ENCODE measurements at regions not wholly inside any gene's neighbourhood (a gene's known extent, or its start where the extent isn't known, plus 50 kb on each side); places are given as distances from the start of the nearest gene placed in this dataset.

DNA sequence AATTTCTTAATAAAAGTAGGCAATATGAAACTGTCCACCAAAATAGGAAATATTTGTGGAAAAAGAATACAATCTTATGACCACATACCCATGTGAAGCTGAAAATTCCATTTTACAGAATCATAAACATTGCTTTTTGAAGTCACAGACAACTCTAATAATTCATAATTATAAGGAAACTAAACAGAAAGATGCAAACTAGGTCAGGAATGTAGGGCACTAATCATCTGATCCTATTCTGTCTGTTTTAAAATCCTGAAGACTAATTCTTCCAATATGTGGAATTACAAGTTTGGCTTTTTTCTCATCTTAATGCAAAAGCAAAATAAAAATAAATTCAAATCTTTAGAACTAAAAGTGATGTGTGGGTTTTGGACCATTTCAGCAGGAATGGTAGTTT lies 528.6 kb downstream of the LTN1 start:
- no peak for DNase-seq (ENCODE audit: low read depth in 2 of 2)

DNA sequence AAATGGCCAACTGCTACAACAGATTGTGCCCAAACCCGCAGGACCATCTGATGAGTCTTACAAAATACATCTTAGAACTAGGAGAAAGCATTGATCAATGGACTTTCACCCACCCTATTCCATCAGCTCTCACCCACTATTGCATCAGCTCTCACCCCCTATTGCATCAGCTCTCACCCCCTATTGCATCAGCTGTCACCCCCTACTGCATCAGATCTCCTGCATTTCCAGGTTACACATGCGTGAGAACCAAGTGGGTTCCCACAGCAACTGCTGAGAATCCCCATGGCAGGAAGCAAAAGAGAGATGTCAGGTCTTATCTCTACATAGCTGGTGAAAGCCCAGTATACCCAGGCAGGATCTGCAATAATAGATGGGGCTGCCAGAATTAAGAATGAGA lies 533.5 kb downstream of the LTN1 start:
- DNase-seq (ENCODE audit: low read depth in 2 of 2), result no peak

DNA sequence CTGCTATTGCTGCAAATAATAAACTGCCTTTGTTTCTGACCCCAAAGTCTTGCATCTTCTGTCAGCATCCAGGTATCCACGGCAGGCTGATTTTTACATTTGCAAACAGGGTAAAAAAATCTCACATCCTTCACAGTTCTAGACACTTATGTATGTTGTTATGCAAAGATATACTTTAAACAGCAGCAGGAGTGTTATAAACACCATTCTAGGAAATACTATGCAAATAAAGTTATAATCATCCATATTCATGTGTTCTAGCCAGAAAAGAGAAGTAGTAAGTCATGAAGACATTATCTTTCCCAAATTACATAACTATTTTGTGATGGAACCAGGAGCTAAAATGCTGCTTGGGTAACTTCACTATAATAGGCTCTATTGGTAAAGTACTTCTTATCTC lies 534.2 kb downstream of the LTN1 start:
- no peak for DNase-seq (ENCODE audit: low read depth in 2 of 2)

DNA sequence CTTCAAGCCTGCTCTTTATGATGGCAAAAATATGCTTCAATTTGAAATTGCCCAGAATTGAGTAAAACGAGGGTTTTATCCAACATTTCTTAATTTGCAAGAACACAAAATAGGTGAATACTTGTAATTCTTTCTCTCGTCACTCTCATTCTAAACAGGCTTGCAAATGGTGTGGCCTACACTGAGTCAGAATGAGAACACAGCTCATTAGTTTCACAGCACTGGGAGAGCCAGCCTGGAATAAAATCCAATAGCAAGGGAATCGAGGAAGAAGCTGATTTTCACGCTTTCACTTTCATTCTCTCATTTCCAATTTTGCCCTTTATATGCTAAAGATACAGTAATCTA lies 537.5 kb downstream of the LTN1 start:
- DNase-seq (ENCODE audit: low read depth in 2 of 2), result no peak

DNA sequence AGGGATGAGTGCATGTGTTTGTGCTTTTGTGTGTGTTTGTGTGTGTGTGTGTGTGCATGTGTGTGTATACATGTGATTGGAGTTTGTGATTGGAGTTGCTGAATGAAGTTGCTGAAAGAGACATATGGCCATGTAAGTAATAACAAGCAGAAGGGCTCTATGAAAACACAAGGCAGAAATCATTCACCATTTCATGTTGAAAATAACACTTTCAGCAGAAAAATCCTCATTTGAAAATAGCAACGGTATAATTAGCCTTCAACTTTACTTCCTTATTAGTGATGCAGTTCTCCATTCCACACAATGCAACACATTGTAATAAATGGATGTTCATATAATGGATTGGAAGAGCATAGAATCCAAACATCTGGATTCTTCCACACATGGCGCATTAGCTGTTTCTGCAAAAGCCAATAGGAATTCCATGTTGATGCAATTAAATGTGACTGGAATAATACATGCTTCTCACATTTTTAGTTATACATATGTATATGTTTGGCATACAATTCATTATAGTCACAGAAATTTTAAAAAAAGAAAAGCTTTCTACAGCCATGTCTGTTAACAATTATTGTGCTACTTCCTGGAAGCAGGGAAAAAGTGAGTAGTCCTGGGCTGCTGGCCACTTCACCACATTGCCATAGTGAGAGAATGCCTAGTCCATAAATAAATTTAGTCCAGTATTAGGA lies 538.0 kb downstream of the LTN1 start:
- no peak for DNase-seq (ENCODE audit: low read depth in 2 of 2)

DNA sequence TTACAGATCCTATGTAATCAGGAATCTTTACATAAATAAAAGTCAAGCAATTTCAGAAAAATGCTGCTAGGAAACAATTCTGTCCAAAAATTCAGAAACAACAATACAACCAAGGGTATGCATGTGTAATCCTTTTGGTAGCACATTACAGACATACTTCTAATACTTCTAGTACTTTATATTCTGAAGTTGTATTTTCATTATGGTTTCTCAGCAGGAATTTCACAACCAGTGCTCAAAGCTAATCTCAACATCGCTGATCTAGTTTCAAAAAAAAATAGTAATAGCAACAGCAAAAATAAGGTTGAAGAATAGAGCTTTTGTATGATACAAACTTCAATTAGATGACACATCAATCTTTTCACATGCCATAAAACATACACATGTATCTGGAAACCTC lies 545.2 kb downstream of the LTN1 start:
- DNase-seq (ENCODE audit: low read depth in 2 of 2), result no peak

DNA sequence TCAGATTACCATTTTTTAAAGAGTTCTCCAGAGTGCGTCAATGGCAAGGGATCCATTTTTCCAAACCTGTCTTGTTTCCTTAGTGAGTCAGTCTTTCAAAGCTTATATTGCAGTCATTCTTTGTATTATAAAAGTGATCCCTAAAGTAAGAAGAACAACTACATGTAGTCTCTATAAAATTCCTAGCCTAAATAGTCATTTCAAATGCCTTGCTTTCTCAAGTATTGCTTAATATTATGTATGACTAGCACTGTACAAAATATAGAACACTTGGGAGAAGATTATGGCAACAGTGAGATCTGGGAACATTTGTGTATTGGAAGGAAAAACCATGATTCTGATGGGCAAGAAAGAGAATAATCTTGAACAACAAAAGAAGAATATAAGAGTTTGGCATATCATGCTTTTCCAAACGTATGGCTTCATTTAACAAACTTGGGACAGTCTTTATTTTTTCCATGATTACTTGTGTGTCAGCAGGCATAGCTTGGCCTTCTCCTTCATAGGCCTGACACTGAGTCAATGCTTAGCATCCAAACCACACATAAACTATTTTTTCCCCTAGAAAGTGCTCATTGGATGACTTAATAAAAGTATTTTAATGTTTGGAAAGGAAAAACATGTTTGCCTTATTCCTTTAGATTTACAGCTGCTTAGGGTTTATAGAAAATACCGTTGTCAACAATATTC lies 547.4 kb downstream of the LTN1 start:
- no peak for DNase-seq (ENCODE audit: low read depth in 2 of 2)

DNA sequence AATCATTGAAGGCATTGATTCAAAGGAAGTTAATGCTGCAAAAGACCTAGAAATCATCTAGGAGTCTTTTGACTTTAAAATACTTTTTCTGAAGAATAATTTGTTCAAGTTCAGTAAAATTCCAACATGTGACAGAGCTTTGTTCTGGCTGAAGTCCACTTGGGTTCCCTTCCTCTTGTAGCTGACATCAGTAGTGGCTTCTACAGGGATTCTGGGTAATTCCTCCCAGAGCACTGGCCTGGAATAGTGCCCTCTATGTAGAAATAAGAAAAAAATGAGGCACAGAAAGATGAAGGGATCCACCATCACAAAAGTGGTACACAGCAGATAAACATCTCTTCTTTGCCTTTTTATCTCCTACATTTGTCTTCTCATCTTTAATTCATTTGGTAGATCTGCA lies 548.1 kb downstream of the LTN1 start:
- DNase-seq (ENCODE audit: low read depth in 2 of 2), result no peak

DNA sequence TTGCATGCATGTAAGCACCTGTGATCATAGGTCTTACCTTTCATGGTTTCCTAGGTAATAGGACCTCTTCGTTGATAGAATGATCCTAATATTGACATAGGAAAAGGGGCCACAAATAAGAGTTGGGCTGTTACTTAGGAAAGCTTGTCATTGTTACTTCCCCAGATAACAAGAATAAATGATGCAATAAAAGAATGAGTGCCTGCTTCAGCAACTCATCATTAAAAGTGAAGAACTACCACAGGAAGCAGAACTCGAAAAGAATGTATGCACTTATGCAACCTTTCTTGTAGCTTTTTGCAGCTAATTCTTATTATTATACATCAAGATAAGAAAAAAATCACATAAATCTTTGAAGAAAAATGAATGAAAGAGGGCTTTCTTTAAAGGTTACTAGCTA lies 548.6 kb downstream of the LTN1 start:
- no peak for DNase-seq (ENCODE audit: low read depth in 2 of 2)

DNA sequence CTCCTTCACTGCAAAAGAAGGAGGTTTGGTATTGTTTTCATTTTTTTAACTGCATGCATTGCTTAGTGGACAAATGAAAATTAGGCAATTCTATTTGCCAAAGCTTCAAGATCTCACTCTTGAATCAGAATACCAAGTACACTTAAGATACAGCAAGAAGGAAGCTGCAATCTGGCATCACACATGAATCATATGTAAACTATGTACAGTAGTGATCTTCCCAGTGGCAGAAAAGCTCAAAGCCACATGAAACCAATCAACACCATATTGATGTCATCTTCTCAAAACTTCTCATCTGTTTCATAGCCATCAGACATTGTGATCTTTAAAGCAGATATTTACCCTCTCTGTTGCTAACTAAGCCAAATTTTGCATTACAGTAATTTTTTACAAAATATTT lies 550.1 kb downstream of the LTN1 start:
- no peak for DNase-seq (ENCODE audit: low read depth in 2 of 2)

DNA sequence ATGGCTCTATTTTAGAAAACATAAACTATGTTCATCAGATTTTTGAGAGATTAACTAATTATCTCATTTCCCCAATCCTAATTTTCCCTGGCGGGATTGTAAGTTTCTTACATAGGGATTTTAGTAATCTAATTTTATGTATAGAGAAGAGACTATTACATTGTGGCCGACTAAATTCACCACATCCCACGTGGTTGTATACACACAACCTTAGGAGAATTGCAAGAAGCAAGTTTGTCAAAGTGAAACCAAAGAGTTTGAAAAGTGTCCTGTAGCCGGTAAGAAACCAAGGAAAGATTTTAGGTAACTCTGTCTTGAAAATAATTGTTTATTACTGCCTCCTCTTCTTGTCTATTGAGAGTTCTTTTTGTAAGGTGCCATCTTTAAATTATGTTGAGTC lies 550.6 kb downstream of the LTN1 start:
- no peak for DNase-seq (ENCODE audit: low read depth in 2 of 2)

DNA sequence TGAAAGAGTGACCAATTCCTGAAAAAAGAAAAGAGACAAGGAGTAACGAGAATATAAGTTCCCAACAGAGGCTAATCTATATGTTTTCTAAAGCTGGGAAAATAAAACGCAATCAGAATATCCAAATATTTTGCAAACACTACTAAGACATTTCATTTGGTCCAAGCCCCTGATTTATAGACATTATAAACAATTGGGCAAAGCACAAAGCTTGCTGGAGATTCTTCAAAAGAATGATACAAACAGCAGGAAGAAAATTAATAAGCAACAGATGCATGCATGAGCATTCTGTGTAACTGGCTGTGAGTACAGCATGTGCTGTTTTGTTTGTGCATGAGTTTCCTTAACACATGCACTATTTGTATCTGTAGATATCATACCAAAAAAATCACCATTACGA lies 552.9 kb downstream of the LTN1 start:
- DNase-seq (ENCODE audit: low read depth in 2 of 2), result no peak

DNA sequence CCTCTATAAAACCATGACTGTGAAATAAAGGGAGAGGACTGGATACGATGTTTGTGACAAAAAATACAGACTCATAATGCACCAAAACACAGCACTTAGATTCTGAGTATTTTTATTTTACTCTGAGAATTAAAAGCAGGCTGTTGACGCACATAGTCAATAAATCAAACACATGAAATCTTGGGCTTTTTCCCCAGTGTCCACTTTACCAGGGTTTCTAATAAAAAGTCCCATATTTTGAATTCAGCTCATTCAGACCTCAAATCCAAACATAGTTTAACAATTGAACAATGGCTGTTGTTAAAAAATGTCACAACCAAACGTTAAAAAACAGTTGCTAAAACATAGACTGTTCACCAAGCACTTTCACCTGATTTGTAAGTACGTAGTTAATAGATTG lies 553.4 kb downstream of the LTN1 start:
- no peak for DNase-seq (ENCODE audit: low read depth in 2 of 2)

DNA sequence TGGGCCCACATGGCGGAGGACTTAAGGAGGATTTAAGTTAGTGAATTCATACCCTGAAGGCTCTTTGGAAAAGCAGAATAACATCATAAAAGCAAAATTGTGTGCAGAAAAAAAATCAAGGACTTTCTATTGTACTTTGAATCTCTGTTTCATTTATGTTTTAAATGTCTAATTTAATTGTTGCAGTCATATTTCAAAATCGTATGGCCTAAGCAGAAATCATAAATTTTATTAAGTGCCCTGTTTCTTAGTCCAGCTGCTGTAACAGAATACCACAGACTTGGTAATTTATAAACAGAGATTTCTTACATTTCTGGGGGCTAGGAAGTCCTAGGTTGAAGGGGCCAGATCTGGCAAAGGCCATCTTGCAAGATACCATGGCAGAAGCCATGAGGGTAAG lies 555.6 kb downstream of the LTN1 start:
- DNase-seq (ENCODE audit: low read depth in 2 of 2), result no peak

DNA sequence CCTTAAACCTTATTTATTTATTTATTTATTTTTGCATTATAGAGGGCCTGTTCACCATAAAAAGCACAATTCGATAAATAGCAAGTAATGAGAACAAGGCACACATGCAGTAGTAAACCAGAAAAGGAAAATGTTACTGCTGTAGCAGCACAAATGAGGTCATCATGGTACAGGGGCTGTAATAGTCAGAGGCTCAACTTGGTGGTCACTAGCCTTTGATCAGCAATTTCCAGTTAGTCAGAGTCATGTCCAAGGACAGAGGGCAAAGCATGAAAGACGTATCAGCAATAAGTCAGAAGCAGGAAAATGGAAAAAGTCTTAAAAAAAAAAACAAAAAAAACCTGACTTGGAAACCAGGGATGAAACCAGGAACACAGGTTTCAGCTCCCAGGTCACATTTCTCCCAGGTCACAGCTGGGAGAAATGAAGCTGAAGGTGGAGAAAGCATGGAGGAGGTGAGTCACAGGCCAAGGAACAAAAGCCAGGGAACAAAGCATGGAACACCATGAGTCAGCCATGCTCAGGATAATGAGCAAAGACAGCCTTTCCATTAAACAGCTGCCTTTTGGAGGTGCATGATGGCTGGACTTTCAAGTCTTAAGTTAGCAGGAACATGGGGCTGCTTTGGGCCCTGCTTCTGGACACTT lies 556.3 kb downstream of the LTN1 start:
- no peak for DNase-seq (ENCODE audit: low read depth in 2 of 2)

DNA sequence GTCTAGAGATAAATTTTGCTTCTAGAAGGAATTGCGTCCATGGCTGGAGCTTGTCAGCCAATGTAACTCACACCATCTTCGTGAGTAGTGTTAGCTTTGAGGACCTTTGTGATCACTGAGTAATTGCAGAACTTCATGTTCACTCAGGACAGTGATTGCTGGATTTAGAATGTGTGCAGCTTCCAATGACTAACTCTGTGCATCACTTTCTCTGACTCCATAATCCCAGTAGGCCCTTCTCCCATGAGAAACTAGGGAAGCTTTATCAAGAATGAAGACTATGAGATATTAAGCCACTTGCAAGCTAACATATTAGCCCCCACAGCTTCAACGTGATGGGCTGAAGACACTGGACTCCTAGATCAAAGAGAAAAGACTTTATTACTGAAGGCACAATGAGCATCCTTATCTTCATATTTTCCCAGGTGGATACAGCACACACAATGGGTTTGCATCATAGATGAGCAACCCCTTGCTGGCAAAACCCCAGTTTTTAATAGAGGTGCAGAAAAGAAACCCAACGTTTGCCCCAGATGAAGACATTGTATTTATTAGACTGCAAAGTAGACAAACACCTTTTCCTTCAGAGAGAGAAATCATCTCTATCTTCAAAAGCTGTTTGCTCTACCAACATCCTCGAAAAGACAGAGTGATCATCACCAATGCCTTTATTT lies 561.0 kb downstream of the LTN1 start:
- DNase-seq (ENCODE audit: low read depth in 2 of 2), result no peak

DNA sequence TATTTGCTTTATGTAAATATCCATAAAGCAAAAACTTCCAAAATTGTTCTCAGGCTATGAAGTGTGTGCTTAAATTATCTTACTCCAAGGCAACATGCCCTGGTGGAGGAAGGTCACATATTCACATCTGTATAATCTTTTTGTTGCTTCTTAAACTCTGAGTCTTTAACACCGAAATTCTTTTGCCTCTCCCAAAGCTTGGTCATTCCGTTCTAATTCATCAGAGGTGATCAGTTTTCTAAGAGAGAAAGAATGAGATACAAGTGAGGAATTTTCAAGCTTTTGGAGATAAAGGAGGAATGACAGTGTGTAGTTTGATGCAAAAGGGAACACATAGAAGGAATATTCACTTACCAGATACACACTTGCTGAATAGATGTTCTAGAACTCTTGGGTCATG lies 561.7 kb downstream of the LTN1 start:
- DNase-seq (ENCODE audit: low read depth in 2 of 2), result no peak

DNA sequence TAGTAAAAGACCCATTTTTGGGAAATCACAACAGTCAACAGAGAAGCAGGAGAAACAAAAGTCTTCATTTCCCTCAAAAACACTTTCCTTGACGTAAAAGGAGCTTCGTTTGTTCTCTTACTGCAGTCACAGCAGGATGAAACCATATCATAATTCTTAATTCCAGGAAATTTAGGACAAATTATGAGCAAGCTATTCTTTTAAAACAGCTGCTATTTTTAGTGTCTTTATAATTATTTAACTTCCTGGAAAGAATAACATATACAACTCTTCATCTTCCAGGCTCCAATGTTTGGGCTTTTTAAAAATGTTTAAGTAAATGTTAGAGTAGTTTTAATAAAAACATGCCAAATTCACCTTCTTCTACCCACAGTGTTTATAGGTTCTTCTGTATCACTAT lies 563.5 kb downstream of the LTN1 start:
- DNase-seq (ENCODE audit: low read depth in 2 of 2), result no peak

DNA sequence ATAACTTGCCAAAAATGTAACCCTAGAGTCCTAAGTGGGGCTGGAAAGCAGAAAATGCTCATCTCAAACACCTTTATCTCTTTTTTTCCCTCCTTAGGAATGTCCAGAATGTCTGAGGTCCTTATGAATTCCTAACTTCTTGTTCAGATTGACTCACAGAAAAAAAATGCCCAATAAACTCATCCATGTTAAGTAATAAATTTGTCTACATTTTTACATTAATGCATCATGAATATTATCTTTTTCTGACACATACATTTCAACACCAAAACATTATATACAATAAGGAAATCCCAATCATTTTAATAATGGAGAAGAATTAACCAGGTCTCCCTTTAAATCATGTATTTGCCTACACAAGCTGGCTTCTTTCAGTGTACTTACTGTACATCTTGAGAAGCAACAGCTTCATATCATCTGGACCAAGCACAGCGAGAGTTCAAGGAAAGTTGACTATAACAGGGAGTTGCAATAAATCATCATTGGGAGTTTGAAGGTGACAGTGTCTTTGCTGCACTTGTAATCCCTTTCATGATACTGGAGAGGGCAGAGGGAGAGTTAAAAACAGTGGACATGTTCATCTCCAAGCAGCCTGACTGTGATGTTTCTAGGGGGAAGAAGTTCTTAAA lies 565.2 kb downstream of the LTN1 start:
- no peak for DNase-seq (ENCODE audit: low read depth in 2 of 2)

DNA sequence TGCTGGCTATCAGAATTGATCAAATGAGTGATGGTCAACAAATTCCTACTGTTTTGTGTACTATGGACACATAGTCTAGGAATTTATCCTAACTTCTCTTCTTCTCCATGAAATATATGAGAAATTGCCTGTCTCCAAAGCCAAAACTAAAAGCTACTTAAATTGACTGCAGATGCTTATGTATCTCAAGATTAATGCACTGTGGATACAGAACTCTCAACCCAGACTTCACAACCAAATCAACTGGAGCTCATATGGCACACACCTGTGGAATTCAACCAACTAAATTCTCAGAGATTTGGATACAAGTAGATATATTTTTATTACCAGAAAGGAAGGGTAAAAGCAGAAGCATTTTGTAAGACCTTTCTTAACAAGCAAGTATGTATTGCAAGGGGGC lies 566.1 kb downstream of the LTN1 start:
- no peak for DNase-seq (ENCODE audit: low read depth in 2 of 2)

DNA sequence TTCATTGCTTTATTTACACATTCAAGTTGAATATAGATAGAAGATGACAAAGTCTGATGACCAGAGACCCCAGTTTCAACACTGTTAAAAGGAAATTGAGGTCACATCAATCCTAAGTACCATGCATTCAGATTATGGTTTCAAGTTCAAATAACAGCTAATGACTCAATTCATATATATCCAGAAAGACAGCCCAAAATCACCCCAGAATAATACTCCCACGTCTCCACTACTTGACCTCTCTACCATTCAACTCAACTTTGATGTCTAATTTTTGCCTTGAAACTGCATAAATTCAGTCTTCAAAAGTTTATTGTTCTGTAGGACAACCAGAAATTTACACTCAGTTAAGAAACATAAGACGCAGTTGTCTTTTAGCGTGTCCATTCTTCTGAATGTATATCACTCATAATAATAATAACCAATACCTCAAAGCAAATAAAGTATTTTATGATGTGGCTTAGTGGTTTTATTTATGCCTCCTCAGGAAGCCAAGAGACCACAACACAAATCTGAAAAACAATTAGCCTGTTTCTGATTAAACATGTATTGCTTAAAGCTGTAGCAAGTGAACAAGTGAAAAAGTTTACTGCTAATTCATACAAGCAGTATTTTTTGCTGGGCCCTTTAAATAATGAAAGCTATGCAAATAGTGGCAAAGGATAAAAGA lies 569.0 kb downstream of the LTN1 start:
- no peak for DNase-seq (ENCODE audit: low read depth in 2 of 2)
